Stimulated activated CD4-positive, alpha-beta T cell treated with anti-CD3 and anti-CD28 coated beads, Interleukin-12 subunit alpha, Interleukin-12 subunit beta, amount 100 ng/mL, for 24 hours (primary cell): ENCODE measurements at regions not wholly inside any gene's neighbourhood (a gene's known extent, or its start where the extent isn't known, plus 50 kb on each side); places are given as distances from the start of the nearest gene placed in this dataset.
"Not testable (repeated sequence)": the region's sequence is repeated elsewhere in the genome, so short reads cannot be mapped to it uniquely, and the experiment has no call there.

Experiments
- DNase-seq, 2 experiments: peaks; one replicate each; pipeline ENCODE4 v3.0.0-alpha.2; 2020; ENCODE audit warnings: low read depth in 2 of 2

DNA sequence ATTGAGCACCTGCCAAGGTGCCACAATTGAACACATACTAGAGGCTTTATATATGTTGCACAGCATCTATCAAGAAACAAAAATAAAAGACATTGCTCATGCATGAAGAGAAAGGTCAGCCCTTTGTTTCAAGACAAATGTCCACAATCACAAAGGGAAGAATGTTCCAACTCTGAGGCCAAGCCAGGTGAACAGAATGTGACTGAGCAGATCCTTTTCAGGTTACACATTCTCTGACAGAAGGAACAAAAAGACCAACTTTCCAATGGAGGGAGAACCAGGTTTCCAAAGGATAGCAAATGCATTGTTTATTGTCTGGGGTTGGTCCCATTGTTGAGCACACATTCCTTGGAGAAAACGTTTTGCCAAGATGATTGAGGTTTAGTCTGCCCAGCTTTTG, 50.2 kb upstream of the FAM174B start:
- no peak for DNase-seq

- DNase-seq = no peak
Observed at GRCh38 chr15:92706201-92706600, 50.6 kb upstream of the FAM174B start.

DNA sequence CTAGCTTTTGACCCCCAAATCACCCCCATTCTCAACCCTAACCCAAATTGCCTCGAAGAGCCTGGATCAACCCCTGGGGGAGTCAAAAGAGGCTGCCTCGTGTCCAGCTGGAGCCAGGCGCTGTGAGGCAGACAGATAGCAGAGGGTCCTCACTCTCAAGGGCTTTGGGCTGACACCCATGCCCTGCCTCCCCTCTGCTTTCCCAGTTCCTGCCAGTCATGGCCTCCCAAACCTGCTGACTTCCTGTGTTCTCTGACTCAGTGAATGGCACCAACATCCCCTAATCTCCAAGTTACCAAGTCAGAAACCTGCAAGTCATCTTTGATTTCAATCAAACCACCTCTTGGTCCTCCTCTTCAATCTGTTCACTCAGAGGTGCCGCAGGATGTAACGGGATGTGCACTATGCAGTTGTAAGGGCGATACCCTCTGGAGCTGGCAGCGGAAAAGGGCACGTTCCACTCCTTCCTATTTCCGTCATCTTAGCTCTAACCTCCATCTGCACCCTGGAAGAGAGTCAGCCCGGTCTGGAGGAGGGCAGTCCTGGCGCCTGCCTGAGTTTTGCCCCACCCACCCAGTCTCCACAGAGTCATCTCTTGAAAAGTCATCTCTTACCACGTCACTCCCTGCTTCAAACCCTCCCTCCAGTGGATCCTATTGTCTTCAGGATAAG, 52.4 kb upstream of the FAM174B start:
- no peak for DNase-seq

DNA sequence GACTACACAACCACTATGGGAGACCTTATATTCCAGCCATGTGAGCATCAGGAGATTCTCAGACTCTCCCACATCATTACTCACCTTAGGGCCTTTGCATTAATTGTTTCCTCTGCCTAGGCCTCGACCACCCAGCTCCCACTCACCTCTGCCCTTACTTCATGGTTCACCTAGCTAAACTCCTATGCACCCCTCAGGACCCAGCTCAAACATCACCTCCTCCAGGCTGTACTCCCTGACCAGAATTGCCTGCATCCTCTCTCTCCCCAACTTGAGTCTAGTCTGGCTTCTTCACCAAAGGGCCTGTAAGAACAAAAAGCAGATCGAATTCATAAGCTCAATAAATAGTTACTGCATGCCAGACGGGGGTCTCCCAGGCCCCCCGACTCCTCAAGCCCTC, 53.1 kb upstream of the FAM174B start:
- no peak for DNase-seq

DNA sequence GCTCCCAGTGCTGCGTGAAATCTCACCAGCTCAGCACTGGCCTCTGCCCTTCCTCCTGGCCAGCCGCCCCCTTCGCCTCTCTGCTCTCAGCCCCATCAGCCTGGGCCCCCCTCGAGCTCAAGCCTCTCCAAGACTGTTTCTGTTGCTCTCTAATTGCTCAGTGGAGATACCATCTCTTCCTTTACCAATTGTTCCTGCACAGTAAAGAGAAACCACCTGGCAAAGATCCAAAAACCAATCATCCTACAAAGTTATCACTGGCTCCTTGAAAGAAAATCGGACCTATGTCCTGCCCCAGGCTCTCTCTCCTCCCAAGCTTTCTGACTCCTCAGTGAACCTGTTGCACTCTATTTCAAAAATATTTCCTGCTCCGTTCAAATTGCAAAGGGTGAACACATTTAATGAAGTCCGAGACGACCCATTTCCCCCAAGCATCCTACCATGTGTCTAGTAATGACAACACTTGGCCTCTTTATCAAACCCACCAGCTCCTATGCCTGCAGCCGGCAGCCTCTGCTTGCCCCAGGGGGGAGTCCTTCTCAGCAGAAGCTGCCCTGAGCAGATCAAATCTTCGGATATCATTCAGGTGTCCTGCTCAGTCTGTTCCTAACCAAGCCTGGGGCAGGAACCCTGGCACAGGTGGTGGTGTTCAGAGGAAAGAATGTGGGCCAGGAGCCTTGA, 53.7 kb upstream of the FAM174B start:
- no peak for DNase-seq

DNA sequence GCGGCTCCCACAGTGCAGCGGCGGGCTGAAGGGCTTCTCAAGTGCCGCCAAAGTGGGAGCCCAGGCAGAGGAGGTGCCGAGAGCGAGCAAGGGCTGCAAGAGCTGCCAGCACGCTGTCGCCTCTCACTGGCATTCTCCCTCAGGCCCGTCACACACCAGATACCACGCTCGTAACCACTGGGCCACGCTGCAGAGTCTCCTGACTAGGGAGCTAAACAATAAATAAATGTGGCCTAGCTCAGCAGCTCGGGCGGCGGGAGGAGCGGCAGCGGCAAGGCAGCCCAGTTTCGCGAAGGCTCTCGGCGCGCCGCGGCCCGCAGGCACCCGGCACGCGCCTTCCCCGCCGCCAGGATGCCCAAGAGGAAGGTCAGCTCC, 55.9 kb upstream of the FAM174B start:
- DNase-seq = no peak

DNA sequence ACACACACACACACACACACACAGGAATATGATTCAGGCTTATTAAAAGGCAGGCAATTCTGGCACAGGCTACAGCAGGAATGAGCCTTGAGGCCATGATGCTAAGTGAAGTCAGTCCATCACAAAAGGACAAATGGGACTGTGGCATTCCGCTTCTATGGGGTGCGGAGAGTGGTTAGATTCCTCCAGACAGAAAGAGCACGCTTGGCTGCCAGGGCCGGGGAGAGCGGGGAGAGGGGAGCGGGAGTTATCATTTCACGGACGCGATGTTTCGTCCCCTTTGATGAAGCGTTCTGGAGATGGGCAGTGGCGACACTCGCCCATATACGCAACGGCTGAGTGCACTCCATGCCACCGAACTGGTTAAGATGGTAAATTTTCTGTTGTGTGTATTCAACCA, 58.5 kb upstream of the FAM174B start:
- no peak for DNase-seq

DNA sequence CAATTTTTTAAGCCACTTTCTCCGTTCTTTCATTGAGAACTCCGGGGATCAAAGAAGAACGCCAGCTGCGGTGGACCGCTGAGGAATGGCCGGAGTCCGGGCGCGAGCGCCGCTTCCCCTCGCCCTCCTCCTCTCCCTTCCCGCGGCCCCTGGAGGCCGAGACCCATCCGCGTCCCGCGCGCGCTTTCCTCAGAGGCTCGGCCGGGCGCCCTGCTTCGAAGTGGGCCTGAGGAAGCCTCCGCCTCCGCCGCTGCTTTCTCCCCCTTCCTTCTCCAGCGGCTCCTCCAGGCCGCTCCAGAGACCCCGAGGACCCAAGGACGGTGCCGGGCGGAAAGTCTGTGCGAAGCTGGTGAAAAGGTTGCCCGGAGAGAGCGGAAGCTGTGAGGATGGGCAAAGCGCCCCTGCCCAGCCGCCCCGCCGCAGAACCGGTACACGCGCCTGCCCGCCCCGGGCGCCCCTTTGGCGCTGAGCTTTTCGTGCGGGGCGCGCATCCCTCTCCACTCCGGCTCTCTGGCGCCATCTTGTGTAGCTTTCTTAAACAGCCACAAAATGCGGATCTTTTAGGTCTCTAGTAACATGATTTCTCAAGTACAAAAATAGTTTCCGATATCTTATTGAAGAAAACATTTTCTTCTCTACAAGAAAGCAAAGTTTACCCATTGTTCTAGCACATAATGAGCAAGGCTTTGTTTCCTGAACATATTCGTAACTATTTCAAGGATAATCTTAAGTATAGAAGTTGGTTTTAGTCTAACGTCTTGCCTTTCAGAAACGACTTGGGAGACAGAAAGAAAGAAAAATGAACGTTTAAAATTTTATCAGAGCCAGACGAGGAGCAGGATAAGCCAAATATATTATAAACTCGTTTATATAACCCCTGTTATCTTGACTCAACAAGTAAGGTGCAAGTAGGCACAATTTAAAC, 59.2 kb upstream of the FAM174B start:
- DNase-seq = peak; percentile 39 to 76

DNA sequence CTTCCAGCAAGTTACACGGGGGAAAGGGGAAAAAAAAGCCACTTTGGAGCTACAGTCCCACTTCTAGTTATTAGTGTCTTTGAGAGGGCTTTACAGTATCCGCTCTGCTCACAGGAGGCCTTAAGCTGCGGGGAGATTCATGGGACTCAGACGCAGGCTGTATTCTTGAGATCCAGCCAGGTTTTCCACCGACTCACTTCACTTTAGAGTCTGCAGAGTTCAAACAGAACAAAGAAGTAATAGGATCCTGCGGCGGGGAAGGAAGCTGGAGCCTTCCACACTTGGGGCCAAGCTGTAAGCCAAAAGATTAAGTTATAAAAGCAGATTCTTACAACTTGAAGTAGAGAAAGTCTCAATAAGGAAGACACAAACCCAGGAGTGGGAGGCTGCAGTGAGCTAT, 60.2 kb upstream of the FAM174B start:
- DNase-seq = no peak

DNA sequence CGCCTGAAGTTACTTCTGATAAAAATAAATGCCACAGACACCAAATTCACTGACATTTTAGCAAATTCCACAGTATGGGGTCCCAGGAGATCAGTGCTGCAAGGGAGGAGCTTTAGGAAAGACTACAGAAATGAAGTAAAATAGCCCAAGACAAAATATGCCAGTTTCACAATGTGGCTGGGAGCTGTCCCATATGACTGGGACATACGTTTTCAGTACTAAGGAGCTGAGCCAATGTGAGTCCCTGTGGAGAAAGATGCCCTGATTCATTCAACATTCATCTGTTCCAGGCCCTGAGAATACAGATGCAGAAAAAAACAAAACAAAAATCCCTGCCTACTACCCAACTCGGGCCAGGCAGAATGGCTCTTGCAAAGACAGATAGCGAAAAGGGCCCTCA, 63.4 kb upstream of the FAM174B start:
- DNase-seq = no peak

DNA sequence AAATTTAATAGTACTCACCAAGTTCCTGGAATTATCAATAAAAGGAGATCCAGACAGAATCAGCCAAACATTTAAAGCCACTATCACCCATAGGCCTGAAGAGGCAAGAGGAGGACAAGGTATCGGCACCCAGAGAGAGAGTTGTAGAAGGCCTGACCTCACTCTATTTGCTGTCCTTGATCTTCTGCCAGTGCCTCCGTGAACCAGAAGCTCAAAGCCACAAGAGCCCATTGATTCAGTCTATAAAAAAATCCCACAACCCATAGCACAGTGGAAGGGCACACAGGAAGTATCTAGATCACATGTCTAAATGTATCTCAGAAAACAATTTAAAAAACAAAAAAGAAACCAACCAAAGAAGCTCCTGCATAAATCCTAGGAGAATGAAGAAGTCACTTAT, 68.6 kb upstream of the FAM174B start:
- DNase-seq = no peak

DNA sequence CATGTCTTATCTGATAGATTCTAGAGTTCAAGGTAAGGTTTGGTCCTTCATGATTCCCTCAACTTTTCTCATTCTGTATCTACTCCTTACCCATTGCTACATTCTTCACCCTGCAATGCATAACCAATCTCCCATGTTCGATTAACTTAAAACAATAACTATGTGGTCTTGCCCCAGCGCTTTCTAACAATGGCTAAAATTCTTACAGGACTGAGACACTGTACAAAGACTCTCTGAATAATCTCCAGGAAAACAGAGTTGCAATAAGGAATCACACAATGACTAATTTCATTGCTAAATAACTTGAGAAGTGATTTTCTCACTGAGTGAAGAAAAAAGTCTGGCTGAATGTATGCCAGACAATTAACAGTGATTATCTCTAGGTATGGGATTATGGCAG, 69.6 kb upstream of the FAM174B start:
- no peak for DNase-seq

- DNase-seq = no peak
Observed at GRCh38 chr15:92728266-92728665, 72.7 kb upstream of the FAM174B start.

DNA sequence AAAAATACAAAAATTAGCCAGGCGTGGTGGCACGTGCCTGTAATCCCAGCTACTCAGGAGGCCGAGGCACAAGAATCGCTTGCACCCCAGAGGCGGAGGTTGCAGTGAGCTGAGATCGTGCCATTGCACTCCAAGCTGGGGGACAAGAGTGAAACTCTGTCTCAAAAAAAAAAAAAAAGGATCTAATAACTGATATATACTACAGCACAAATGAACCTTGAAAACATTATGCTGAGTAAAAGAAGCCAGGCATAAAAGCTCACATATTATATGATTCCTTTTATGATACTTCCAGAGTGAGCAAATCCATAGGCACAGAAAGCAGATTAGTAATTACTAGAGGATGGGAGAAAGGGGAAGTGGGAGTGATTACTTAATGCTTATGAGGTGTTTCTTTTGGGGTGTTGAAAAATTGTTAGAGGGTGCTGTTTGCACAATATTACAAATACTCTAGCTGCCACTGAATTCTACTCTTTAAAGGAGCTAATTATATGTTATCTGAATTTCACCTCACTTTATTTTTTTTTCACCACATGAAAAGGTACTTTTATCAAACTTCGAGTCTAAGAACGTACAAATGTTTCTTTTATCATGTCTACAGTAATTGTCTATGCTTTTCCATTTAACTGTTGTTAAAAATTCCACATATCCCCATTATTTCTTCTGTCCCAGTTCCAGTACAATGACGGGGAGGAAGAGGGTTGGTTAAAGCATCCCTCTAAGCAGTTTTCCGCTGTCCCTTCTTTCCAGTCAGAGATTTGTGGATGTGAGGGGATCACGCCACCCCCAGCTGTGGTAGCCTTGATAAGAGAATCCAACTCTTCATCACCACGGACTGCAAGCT, 77.7 kb upstream of the FAM174B start:
- DNase-seq = no peak

DNA sequence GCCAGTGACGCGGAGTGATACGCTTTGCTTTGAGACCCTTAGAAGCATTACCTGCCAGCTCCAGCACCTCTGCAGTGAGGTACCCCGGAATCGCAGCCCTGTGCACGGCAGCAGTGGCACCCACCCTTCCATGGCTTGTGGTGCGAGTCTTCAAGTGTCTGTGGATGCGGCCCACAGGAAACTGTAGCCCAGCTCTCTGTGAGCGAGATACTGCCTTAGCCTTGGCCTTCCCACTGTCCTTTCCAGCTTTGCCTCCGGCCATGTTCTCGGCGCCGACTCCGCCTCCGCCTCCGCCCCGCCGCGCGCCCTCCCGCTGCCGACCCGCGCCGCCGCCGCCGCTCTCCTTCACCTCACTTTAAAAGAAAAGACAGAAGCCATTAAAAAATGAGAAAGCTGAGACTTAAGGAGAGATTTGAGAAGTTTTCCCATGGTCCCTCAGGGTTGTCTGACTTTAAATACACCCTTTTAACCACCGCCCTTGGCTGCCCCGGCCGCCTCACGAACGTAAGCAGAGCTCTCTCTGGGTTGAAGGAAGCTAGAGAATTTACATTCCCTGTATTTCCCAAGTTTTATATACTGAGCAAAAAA, 78.5 kb upstream of the FAM174B start:
- peak in 1 of 2 experiments; percentile 3 for DNase-seq

- DNase-seq = not testable (repeated sequence)
Observed at GRCh38 chr15:92739246-92739645, 83.7 kb upstream of the FAM174B start.

DNA sequence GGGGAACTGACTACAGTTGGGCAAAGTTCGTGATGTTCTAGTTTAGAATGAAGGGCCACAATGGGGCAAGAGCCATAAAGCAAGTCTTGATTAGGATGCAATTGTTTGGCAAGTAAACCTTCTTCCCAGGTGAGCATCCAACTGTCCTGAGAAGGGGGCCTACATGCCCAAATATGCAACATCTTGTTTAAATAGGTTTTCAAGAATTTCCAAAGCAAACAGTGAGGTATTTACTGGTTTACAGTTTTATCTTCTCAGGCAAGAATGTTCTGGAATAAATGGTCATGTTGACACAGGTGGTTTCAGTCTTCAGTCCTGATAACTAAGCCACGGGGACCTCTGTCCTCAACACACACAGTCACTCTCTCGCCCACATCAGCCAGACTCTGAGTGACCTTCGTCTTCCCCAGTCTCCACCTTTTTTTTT, 90.3 kb upstream of the FAM174B start:
- no peak for DNase-seq

- DNase-seq = no peak
Observed at GRCh38 chr15:92747047-92747446, 91.5 kb upstream of the FAM174B start.

DNA sequence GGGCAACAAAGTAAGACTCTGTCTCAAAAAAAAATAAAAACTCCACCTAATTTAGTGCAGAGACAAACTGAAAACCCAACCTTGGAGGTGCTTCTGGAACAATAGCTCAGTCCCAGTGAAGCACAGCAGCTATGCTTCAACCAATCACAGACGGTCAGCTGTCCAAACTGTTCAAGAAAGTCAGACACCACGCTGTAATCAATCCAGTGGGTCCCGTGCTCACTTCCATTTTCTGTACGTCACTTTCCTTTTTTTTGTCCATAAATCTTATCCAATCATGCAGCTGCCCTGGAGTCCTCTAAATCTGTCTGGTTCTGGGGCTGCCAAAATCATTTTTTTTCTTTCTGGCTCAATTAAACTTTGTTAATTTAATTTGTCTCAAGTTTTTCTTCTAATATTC, 93.6 kb upstream of the FAM174B start:
- DNase-seq = no peak

GRCh38 chr15:92749946-92750345, 94.4 kb upstream of the FAM174B start:
- no peak for DNase-seq

- no peak for DNase-seq
Observed at GRCh38 chr15:92751528-92751927, 96.0 kb upstream of the FAM174B start.
